HG03135 (cell line): ENCODE measurements at regions not wholly inside any gene's neighbourhood (a gene's known extent, or its start where the extent isn't known, plus 50 kb on each side); places are given as distances from the start of the nearest gene placed in this dataset.

Experiments
- ATAC-seq: cut with Tn5 transposase; IDR thresholded peaks from one replicate; pipeline ENCODE4 v1.9.1; 2021; ENCODE audit warnings: mild to moderate bottlenecking, moderate library complexity; ENCODE audit not compliant: unreplicated experiment

DNA sequence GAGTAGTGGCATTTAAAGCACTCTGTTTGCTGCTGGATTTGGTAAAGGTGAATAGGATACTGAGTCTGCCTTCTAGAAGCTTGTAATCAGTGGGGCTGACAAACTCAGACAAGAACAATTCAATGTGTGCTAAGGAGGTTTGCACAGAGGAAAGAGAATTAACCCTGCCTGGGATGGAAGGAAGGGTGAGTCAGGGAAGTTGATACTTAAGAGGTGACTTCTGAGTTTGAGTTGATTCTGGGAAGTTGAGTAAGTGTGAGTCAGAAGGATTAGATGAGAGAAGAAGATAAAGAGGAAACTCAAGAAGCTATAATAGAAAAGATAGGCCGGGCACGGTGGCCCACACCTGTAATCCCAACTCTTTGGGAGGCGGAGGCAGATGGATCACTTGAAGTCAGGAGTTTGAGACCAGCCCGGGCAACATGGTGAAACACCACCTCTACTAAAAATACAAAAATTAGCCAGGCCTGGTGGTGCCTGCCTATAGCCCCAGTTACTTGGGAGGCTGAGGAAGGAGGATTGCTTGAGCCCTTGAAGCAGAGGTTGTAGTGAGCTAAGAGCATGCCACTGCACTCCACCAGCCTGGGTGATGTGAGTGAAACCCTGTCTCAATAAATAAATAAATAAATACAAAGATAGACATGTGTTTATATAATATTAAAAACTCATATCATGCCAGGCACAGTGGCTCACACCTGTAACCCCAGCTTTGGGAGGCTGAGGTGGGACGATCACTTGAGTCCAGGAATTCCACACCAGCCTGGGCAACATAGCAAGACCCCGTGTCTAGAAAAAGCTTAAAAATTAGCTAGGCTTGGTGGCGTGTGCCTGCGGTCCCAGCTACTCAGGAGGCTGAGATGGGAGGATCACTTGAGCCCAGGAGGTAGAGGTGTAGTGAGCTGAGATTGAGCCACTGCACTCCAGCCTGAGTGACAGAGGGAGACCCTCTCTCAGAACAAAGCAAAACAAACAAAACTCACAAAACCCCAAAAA is 126.8 kb upstream of the CPM start:
- no peak for ATAC-seq

- ATAC-seq, result no peak
Measured at GRCh38 chr12:69061574-69061973, 128.6 kb upstream of the CPM start.

DNA sequence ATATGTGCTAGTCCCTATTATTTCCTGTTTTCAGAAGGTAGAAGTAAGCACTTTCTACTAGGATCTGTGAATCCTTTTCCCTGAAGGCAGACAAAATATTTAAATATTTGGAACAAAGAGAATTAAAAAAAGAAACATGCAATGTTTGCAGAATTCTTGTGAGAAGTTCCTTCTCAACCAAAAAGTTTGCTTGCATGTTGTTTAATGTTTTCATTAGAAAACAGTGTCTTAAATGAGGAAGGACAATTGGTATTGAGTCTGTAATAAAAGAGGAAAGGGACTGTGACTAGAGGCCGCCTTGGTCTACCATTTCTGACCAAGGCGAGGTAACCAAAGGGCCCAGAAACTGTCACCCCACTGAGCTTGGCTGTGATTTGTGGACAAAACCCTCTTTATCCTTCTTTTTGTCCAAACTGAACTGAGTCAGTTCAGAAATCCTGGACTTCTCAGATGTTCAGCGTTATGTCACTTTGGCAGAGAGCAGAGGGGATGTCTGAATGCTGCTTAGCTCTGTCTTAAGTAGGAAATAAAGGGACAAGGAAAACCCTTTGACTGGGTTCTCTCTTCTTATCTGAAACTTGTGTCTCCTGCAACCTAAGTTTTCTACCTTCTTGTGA is 129.8 kb upstream of the CPM start:
- ATAC-seq, result no peak

- ATAC-seq, result no peak
Measured at GRCh38 chr12:69064734-69065443, 131.9 kb upstream of the CPM start.

DNA sequence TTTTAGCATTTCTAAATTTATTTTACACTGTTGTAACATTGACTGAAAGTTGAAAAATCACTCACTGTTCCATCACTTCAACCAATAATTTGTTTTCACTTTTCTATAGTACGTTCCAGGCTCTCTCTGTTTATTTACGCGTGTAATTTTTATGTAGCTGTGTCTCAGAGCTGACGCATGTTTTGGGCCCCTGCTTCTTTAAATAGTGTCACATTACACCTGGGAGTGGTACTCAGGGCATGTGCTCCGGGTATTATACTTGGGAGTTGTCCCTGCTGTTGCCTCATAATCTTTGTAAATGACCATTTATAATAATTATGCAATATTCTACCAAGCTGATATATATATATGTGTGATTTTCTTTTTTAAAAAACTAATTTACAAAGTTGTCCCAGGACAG is 132.8 kb upstream of the CPM start:
- ATAC-seq, result no peak

GRCh38 chr12:69066492-69067373 is 133.8 kb upstream of the CPM start:
- no peak for ATAC-seq

GRCh38 chr12:69067713-69068112 is 134.7 kb upstream of the CPM start:
- ATAC-seq, result no peak

DNA sequence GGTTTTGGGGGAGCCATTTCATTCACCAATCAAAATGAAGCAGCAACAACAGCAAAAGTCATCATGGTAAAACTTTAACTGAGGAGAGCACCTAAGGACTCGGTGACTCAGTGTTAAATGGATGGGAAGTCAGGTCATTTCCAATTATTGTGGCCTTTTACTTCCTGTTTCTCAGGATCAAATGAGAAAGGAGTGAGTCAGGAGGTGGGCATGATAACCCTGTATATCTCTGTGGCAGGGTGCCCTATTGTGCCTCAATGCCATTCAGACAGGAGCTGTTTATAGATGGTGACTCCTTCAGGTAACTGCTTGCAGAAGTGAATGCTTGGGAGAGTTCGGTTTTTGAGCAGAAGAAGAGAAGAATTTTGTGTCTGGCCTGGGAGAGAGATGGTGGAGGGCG is 135.5 kb upstream of the CPM start:
- ATAC-seq, result no peak

DNA sequence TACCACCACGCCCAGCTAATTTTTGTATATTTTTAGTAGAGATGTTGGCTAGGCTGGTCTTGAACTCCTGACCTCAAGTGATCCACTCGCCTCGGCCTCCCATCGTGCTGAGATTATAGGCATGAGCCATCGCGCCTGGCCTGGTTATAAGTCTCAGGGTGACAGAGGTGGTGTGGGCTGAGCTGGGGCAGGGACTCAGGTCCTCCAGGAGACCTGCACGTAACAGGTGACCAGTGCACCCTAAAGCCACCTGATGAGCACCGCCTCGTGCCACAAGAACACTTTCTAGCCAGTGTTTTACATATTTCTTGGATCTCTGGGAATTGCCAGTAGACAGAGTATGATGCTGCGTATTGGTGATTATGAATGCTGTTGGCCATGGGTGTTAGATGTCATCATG is 136.5 kb upstream of the CPM start:
- ATAC-seq, result no peak

GRCh38 chr12:69070319-69071090 is 137.5 kb upstream of the CPM start:
- ATAC-seq, result peak; percentile 83

- no peak for ATAC-seq
Measured at GRCh38 chr12:69071091-69071370, 138.1 kb upstream of the CPM start.

- no peak for ATAC-seq
Measured at GRCh38 chr12:69073035-69073434, 140.1 kb upstream of the CPM start.

DNA sequence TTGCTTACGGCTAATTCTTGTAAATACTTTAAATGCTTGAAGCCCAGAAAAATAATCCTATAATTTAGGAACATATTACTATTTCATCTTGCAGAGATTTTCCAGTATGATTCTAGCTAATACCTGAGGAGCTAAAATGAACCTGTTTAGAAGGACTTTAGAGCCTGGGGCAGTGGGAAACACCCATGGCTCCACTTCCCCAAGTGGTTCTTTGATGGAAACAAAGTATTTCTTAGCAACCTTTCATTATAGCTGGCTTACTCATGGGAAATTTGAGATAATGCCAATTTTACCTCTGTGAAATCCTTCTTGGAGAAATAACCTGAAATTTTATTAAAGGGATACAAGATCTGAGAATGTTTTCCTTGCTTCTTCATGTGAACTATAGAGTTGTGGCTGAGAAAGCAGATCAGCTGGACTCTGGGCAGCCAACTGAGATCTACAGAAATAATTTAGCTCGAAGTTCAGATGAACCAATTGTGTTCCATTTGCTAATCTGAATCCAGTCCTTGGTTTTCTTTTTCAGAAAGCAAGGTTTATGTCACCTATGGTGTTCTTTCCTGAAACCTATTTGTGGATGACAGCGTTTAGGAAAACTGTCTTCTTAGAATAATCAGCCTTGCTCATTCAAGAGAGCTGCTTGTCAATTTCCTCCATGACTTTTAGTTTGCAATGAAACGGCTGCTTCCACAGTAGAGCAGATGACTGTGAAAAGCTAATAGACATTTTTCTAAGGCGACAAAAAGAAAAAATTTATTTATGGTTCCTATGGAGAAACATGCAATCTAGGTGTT is 141.8 kb upstream of the CPM start:
- ATAC-seq, result no peak

DNA sequence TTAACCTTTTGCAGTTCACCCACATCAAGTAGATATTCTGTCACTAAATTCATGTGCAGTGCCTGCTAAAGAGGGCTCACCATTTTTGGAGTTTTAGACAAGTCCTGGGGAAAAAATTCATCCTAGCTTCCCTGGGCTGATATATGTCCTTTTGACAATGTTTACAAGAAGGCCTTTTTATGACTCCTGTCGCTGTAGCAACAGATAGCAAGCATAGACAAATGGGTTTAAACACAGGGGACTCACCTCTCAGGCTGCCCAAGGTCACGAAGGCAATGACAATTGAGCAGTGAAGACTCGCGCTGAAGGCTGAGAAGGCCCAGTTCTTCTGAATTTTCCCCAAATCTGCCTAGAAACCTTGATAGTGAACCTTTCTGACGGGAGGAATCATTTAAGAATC is 150.7 kb upstream of the CPM start:
- no peak for ATAC-seq

DNA sequence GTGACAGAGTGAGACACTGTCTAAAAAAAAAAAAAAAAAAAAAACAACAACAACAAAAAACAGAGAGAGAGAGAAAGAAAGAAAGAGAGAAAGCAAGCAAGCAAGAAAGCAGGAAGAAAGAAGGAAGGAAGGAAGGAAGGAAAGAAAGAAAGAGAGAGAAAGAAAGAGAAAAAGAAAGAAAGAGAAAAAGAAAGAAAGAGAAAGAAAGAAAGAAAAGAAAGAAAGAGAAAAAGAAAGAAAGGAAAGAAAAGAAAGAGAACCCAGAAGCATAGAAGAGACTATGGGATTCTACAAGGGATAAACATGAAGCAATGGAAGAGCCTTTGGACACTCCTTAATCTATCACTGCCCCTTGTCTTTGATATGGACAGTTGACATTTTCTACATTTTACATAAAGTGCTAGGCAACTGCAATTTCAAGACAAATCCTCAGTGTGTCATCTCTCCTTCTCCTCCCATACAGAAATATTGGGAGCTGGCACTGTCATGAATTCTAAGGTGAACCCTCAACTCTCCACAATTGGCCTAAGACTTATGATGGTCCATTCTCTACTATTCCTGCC is 151.9 kb upstream of the CPM start:
- ATAC-seq, result no peak

DNA sequence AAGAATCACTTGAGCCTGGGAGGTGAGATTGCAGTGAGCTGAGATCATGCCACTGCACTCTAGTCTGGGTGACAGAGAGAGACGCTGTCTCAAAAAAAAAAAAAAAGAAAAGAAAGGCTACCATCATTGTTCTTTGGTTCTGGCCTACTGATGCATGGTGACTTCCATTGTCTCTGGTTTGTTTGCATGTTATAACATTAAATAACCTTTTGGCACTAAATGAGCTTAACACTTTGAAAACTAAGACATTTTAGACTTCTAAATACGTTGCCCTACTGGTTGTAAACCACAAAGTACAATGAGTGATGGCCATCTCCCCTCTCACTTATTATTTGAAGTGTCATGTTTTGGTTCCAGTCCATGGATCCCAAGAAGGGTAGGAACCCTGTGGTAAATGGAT is 152.9 kb upstream of the CPM start:
- no peak for ATAC-seq

DNA sequence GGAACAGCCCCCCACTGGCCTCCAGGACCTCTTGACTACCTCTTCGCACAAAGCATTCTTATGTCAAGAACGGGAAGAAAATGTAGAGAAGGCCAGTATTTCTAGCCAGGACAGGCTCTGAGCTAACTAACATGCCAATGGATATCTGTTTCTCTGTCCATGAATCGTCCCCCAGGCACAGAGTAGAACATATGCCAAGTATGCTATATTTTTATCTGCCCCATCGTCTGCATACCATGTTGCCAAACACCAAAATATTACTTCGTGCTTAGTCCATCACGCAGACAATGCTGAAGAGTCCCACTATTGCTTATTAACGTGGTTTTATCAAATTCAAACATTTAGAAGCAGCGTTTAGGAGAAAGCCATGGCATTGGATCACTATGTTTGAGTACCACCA is 151.4 kb upstream of the CPSF6 start:
- no peak for ATAC-seq

DNA sequence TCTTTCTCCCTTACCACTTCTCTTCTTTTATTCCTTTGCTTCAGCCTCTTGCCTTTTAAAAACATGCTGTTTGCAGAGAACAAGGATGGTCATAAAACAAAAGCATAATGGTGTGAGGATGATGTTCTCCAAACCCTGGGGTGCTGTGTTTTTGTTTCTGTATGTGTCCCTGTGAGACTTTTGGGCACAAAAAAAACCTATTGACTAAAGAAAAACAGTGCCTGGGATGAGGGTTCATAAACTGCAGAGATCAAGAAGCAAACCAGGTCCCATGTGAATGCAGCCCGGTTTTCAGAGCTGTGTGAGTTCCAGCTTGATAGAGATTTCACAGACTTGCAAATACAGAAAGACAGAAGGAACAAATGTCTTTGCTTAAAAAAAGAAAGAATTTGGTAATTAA is 148.6 kb upstream of the CPSF6 start:
- no peak for ATAC-seq

- no peak for ATAC-seq
Measured at GRCh38 chr12:69091442-69092017, 147.8 kb upstream of the CPSF6 start.
